Mucosa of gallbladder (tissue), 1 donor: ENCODE measurements at regions not wholly inside any gene's neighbourhood (a gene's known extent, or its start where the extent isn't known, plus 50 kb on each side); places are given as distances from the start of the nearest gene placed in this dataset.

Source experiments
- DNase-seq: peaks from one replicate; pipeline ENCODE4 v3.0.0-alpha.2; 2020; ENCODE audit warnings: low spot score
- donor health status: DM: no; HTN: no; CAD: no.

GRCh38 chr5:3022665-3023064 is 271.2 kb upstream of the IRX2 start:
- no peak for DNase-seq

DNA sequence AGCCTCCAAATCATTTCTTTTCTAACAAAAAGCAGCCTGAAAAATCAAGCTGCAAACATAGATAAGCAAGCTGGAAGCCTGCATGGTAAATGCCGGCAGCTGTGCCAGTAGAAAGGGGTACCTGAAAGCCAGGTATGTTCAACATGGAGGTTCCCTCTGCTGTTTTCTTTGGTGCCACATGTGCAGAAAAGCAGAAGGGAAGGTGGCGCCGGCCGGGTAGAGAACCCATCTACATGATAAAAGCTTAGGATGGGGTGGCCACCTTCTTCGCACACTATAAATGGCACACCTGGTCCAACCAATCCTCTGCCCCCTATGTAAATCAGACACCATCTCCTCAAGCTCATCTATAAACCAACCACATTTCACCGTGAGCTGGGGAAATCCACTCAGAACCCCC is 268.9 kb upstream of the IRX2 start:
- DNase-seq = no peak

DNA sequence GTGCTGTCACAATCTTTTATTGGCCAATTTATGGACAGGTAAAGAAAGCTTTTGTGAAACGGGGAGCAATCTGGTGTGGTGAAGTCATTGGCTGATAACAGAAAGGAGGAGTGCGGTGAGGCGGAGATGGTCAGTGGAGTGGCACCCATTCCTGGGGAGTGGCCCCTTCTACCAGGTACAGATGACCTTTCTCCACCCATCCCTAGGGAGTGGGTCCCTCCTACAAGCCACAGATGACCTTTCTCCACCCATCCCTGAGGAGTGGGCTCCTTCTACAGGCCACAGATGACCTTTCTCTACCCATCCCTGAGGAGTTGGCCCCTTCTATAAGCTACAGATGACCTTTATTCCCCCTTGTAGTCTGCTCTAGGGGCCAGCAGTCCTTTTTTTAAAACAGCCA is 267.6 kb upstream of the IRX2 start:
- DNase-seq = no peak

GRCh38 chr5:3011764-3012017 is 260.2 kb upstream of the IRX2 start:
- no peak for DNase-seq

DNA sequence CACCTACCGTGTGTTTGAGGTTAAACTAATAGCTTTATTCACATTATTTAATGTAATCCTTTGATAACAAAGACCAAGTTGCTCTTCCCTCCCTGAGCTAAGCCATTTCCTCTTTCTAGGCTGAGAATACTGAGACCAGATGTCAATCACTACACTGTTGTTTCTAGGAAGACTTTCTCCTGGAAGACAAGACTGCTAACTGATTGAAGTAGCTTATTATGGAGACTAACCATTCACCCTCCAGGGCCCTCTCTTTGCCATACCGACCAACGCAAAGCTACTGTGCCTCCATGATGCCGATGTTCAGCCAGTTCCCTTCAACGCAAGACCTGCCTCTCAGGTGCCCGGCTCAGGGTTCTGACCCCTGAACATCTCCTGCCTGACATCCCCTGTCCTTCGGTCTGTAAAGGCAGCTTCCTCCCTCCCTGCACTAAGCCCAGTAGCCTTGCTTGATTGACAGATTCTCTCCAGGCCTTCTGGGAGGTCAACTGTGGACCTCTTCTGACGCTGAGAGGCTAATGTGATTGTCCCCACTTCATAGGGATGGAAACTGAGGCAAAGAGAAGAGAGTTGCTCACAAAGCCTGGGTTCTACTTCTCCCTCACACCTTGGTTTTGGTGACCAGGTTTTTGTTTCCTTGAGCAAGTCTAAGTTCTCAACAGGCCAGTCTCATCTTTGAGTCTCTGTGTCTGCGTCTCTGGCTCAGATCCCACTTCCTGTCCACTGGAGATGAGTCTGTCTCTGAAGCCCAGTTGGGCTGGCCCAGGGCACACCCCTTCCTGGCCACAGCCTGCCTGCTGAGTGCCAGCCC is 259.7 kb upstream of the IRX2 start:
- DNase-seq = no peak

DNA sequence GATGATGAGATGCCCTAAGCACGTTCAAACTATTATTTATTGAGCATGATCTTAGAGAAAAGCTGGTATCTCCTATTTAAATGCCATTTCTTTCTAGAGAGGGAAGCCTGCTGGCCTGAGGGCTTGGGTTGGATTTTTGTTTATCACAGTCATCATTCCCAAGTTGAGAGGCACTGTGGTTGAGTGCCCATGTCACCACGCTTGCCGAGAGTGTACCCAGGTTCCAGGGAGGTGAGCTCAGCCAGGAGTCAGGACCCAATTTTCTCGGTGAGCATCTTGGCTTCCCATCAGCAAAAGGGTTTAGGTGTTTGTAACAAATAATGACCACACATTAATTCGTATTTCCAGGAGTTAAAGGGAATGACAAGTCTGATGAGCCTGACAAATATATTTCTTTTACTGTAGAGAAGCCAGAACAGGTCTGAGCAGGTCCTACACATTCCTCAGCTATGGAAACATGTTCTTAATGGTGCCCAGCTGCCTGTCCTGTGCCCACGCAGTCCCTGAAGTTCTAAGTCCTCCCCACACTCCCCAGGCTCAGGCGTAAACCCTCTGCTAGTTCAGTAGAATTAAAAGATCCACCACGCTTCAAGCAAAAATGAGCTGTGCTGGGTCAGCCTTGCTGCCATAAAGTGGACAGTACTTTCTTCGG is 258.9 kb upstream of the IRX2 start:
- DNase-seq = no peak

- DNase-seq = no peak
These were observed 258.1 kb upstream of the IRX2 start for GRCh38 chr5:3009605-3010004.

DNA sequence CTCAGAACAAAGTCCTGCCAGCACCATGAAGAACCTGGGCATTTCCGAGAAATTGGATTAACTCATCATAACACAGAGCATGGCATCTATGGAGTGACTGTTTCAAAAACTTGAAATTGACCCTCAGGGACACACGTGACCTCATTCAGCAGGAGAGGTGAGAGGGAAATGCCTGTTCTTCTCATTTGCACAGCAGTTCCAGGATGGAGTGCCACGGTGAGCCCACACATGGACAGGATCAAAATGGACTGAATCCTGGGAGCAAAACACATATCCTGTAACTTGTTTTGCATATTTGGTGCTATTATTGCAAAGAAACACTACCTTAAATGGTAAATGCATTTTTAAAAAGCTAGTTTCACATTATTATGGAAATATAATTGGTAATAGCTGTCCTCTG is 256.1 kb upstream of the IRX2 start:
- no peak for DNase-seq

DNA sequence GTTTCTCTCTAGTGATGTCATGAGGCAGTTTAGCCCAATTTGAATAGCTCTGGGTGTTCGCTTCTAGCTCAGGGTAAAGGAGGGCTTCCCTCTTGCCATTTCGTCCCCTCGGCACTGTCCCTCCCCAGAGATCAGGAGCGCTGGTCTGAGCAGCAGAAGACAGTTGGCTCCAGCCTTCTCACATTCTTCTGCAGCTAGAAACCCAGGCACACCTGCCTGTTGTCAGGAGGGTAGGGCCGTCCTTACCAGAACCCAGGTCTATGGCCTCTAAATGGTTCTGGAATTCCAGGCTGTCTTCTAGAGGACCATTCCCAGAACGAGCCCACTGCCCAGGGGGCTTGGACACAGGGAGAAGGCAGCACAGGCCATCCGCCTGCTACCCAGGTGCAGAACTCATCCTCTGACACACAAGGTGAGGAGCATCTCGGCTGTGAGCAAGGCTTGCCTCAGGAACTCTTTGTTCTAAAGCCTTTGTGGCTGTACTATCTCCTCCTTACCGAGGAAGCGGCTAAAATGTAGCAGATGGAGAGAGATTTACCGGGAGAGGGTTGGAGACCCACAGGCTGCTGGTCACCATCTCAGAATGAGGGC is 255.6 kb upstream of the IRX2 start:
- no peak for DNase-seq

- no peak for DNase-seq
These were observed 255.0 kb upstream of the IRX2 start for GRCh38 chr5:3006526-3006925.

GRCh38 chr5:3004361-3005080 is 253.0 kb upstream of the IRX2 start:
- no peak for DNase-seq

- no peak for DNase-seq
These were observed 250.8 kb upstream of the IRX2 start for GRCh38 chr5:3002230-3002629.

GRCh38 chr5:3000631-3001030 is 249.2 kb upstream of the IRX2 start:
- no peak for DNase-seq

GRCh38 chr5:2999926-3000325 is 248.4 kb upstream of the IRX2 start:
- DNase-seq = no peak

DNA sequence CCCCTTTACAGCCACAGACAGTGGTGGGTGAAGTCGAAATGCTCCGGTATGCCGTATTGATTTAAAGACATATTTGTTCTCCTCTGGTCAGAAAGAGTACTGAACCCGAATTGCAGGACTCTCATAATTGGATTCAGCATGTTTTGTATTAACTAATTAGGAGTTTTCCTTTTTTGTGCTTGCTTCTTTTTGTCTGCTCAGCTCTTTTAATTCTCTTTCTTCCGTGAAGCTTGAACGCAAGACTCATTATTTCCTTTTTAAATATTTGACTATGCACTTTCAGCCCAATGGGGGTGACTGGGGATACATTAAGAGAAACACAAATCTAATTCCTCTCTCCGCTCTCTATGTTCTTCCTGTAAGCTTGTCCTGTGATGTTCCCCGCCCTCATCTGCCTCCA is 246.6 kb upstream of the IRX2 start:
- DNase-seq = no peak

DNA sequence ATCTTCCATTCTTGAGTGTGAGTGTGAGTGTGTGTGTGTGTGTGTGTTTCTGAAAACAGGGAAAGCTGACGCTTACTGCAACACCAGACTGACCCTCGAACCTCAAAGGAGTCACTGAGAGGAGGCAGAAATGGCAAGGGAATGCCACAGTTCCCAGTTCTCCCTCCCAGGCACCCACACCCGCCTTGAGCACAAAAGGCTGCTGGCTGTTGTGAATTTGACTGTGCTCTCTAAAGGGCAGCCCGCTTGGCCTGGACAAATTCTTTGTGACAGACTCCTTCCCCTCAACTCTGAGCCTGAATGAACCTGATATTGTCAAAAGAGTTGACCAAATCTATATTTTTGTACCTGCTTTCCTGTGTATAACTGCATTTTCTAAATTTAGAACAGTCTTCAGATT is 245.7 kb upstream of the IRX2 start:
- no peak for DNase-seq

- DNase-seq = no peak
These were observed 245.2 kb upstream of the IRX2 start for GRCh38 chr5:2996687-2997086.

DNA sequence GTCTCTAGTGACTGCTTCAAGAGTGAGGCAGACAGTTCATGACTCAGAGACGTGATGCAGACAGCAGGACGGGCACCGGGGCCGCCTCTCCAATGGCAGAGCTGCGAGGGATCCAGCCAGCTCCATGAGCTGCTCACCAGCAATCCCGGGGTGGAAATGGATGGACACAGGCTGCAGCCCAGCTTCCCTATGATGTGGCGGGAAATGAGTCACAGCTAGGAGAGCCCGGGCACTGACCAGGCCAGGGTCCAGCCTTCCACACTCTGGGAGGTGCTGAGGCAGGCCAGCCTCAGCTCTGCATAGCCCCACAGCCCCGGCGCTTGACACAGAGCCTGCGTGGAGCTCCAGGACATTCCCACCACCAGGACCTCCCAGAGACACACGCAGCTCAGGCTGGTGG is 244.8 kb upstream of the IRX2 start:
- no peak for DNase-seq

DNA sequence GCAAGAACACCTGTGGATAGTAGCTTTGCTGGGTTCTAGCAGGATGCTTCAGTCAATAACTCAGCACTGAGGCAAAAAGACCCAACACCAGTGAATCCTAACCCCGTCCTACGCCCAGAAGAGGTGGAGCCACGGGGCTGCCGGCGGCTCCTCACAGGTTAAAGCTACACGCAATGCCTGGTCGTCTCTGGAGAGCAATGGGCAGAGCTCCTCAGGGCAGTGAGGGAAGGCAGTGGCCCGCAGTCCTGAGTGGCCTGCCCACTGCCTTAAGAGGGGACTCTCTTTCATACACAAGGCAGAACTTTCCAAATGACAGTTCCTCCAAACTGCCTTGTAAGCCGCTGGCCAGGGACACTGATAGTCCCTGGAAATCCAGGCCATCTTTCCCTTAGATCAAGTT is 244.2 kb upstream of the IRX2 start:
- no peak for DNase-seq

DNA sequence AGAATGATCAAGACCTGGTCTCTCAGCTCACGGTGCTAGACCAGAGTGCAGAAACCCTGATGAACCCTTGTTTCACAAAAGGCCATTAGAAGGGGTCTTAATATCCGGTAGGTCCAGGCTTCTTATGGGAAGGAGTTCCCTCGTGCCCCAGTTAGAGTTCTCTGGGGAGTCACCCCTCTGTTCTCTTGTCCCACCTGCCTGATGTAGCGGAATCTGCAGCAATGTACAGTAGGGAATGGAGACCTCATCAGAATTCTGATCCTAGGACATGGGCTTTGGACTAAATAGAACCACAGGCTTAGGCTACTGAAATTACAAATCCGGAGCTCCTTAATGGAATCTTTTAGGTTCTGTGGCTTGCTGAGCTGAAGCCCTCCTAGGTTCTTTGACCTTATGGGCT is 243.6 kb upstream of the IRX2 start:
- DNase-seq = no peak

DNA sequence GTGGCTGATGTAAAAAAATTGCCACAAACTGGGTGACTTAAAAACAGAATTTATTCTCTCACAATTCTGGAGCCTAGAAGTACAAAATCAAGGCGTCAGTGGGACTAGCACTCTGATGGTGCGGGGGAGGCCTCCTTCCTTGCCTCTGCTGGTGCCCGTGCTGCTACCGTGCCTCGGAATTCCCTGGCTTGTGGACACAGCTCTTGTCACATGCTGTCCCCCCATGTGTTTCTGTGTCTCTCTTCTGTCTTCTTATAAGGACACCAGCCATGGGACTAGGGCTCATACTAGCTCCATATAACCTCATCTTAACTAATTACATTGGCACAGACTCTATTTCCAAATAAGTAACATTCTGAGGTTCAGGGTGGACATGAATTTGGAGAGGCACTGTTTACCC is 242.3 kb upstream of the IRX2 start:
- no peak for DNase-seq

DNA sequence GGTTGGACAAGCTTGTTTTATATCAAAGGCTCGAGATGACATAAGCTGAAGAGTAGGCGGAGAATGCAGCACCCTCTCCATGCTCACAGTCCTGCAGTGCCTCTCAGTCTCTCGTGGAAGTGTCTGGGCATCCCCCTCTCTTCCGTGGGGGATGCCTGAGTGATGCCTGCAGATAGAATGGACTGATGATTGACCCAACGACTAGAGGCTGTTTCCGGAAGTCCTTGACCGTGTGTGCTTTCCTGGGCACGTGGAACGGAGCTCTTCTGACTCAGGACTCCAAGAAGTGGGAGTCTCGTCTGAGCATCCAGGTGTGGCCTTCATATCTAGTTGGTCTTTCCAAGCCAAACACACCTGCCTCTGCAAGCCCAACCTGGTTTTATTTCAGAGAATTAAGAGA is 241.8 kb upstream of the IRX2 start:
- DNase-seq = no peak

DNA sequence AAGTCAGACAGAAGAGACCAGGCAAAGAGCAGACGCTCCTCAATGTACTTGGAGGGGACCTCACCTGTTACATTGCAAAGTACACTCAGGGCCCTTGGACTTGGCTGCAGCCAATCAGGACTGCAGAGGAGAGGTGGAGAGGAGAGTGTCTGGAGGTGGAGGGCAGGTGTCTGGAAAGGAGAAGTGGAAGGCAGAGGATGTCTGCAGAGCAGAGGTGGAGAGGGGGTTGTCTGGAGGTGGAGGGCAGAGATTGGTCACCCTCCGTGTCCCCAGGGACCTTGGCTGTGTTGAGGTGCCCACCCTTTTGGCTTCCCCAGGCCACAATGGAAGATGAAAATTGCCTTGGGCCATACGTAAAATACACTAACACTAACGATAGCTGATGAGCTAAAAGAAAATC is 241.3 kb upstream of the IRX2 start:
- DNase-seq = no peak
